DOHH2 (cell line): ENCODE measurements at regions not wholly inside any gene's neighbourhood (a gene's known extent, or its start where the extent isn't known, plus 50 kb on each side); places are given as distances from the start of the nearest gene placed in this dataset.

Experiments used
- H3F3A ChIP-seq: fragments of 200-600 bp; sonication (generic), shearing (Covaris generic); 2 replicates; pipeline ENCODE4 v1.6.0; 2016; ENCODE audit warnings: antibody characterized with exemption, mild to moderate bottlenecking; ENCODE audit not compliant: control insufficient read depth, insufficient read depth
- H3K27ac ChIP-seq: fragments of 200-600 bp; sonication (generic); 2 replicates; pipeline ENCODE4 v1.5.1; 2014; ENCODE audit warnings: low read depth, mild to moderate bottlenecking, low read length, moderate library complexity
- H3K27me3 ChIP-seq: fragments of 200-600 bp; sonication (generic); 2 replicates; pipeline ENCODE4 v1.6.1; 2014; ENCODE audit warnings: mild to moderate bottlenecking, low read length, mixed read lengths; ENCODE audit not compliant: control insufficient read depth
- H3K36me3 ChIP-seq: fragments of 200-600 bp; sonication (generic); 2 replicates; pipeline ENCODE4 v1.6.1; 2014; ENCODE audit warnings: mild to moderate bottlenecking, low read length, moderate library complexity, mixed read lengths; ENCODE audit not compliant: control insufficient read depth
- H3K4me1 ChIP-seq: fragments of 200-600 bp; sonication (generic); 2 replicates; pipeline ENCODE4 v1.6.1; 2014; ENCODE audit warnings: mild to moderate bottlenecking, low read length, mixed read lengths; ENCODE audit not compliant: control insufficient read depth
- H3K4me2 ChIP-seq: fragments of 200-600 bp; sonication (generic); 2 replicates; pipeline ENCODE4 v1.6.0; 2014; ENCODE audit warnings: mild to moderate bottlenecking, low read length, moderate library complexity
- H3K4me3 ChIP-seq: fragments of 200-600 bp; sonication (generic); 2 replicates; pipeline ENCODE4 v1.5.1; 2014; ENCODE audit warnings: mild to moderate bottlenecking, low read length, mixed read lengths
- H3K79me2 ChIP-seq: fragments of 200-600 bp; sonication (generic); 2 replicates; pipeline ENCODE4 v1.6.1; 2014; ENCODE audit warnings: mild to moderate bottlenecking, low read length, mixed read lengths; ENCODE audit not compliant: control insufficient read depth
- H3K9me2 ChIP-seq: fragments of 200-600 bp; sonication (generic); replicated peaks from 2 replicates; pipeline ENCODE4 v1.6.1; 2014; ENCODE audit warnings: mild to moderate bottlenecking, low read length, mixed read lengths; ENCODE audit not compliant: control insufficient read depth
- H3K9me3 ChIP-seq: fragments of 200-600 bp; sonication (generic); 2 replicates; pipeline ENCODE4 v1.6.1; 2014; ENCODE audit warnings: antibody characterized with exemption, low read length, mixed read lengths; ENCODE audit not compliant: control insufficient read depth, insufficient read depth
- H4K20me1 ChIP-seq: fragments of 200-600 bp; sonication (generic); 2 replicates; pipeline ENCODE4 v1.6.0; 2014; ENCODE audit warnings: low read depth, mild to moderate bottlenecking, antibody characterized with exemption, low read length, moderate library complexity; ENCODE audit not compliant: control insufficient read depth, insufficient read depth
- EZH2phosphoT487 ChIP-seq: fragments of 200-600 bp; sonication (generic); IDR thresholded peaks from 2 replicates; pipeline ENCODE4 v1.6.1; 2017; ENCODE audit warnings: borderline replicate concordance, mild to moderate bottlenecking, antibody characterized with exemption, low read length, moderate library complexity, mixed read lengths
- TF ChIP-seq, protein P1 (sequence below): fragments of 200-600 bp; sonication (generic); IDR thresholded peaks from one replicate; pipeline ENCODE4 v1.5.1; 2014; ENCODE audit warnings: antibody characterized with exemption, mild to moderate bottlenecking, low read depth, low read length; ENCODE audit not compliant: poor library complexity, severe bottlenecking

- TF ChIP-seq, protein P1, sequence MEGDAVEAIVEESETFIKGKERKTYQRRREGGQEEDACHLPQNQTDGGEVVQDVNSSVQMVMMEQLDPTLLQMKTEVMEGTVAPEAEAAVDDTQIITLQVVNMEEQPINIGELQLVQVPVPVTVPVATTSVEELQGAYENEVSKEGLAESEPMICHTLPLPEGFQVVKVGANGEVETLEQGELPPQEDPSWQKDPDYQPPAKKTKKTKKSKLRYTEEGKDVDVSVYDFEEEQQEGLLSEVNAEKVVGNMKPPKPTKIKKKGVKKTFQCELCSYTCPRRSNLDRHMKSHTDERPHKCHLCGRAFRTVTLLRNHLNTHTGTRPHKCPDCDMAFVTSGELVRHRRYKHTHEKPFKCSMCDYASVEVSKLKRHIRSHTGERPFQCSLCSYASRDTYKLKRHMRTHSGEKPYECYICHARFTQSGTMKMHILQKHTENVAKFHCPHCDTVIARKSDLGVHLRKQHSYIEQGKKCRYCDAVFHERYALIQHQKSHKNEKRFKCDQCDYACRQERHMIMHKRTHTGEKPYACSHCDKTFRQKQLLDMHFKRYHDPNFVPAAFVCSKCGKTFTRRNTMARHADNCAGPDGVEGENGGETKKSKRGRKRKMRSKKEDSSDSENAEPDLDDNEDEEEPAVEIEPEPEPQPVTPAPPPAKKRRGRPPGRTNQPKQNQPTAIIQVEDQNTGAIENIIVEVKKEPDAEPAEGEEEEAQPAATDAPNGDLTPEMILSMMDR = no peak
- TF ChIP-seq EZH2phosphoT487 = no peak
- Histone ChIP-seq H3K4me1 (no peaks in the 10 kb centered on the region), H3F3A (no peaks in the 10 kb centered on the region), H3K79me2 (no peaks in the 10 kb centered on the region), H3K36me3 (no peaks in the 10 kb centered on the region), H3K9me2 (no peaks in the 10 kb centered on the region), H4K20me1 (no peaks in the 10 kb centered on the region), H3K27ac (no peak overlapping the region), H3K4me3 (no peak overlapping the region), H3K27me3 (no peaks in the 10 kb centered on the region), H3K4me2 (no peak overlapping the region), H3K9me3 (peaks cover 31% of the 10 kb centered on the region)
Measured at GRCh38 chr12:94020335-94020734, 128.0 kb upstream of the PLXNC1 start.

- Histone ChIP-seq H3K27me3 (no peaks in the 10 kb centered on the region; the same call in 1 of the 2 replicates), H3K9me3 (peaks cover 9% of the 10 kb centered on the region), H3K9me2 (no peaks in the 10 kb centered on the region), H3K4me1 (no peaks in the 10 kb centered on the region), H3K79me2 (no peaks in the 10 kb centered on the region), H3K36me3 (no peaks in the 10 kb centered on the region), H3K27ac (no peak overlapping the region), H3K4me3 (no peak overlapping the region), H4K20me1 (no peaks in the 10 kb centered on the region), H3K4me2 (no peak overlapping the region), H3F3A (no peaks in the 10 kb centered on the region)
- TF ChIP-seq, protein P1 = no peak
- no peak for TF ChIP-seq EZH2phosphoT487
Measured at GRCh38 chr12:94023879-94024278, 124.5 kb upstream of the PLXNC1 start.

GRCh38 chr12:94025068-94025467 lies 123.3 kb upstream of the PLXNC1 start:
- no peaks in the 10 kb centered on the region for H3F3A ChIP-seq
- H3K9me2 ChIP-seq = no peaks in the 10 kb centered on the region
- no peaks in the 10 kb centered on the region; the same call in 1 of the 2 replicates for H3K27me3 ChIP-seq
- H3K27ac ChIP-seq = no peak overlapping the region
- no peak overlapping the region for H3K4me2 ChIP-seq
- H3K36me3 ChIP-seq = no peaks in the 10 kb centered on the region
- H3K79me2 ChIP-seq = no peaks in the 10 kb centered on the region
- no peak overlapping the region for H3K4me3 ChIP-seq
- H3K9me3 ChIP-seq = peaks cover 9% of the 10 kb centered on the region; the same call in 1 of the 2 replicates
- no peaks in the 10 kb centered on the region for H3K4me1 ChIP-seq
- H4K20me1 ChIP-seq = no peaks in the 10 kb centered on the region
- TF ChIP-seq, protein P1 = no peak
- no peak for TF ChIP-seq EZH2phosphoT487

DNA sequence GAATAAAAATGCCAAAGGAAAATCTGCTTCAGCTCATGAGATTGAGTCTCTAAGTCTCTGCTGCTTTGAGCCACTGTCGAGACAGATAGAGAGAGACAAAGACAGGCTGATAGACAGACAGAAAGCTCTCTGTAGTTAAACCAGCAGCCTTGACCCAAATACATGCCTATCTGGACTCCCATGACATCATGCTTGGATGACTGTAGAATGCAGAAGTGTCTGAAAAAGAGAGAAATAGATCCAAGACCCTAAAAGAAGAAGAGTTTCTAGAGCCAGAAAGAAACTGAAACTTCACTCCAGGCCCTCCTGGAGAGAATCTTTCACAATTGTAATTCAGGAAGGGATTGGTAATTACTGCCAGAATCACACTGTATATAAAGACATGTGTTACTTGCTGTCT lies 122.6 kb upstream of the PLXNC1 start:
- Histone ChIP-seq H3K4me1 (no peaks in the 10 kb centered on the region), H3K27me3 (no peaks in the 10 kb centered on the region; the same call in 1 of the 2 replicates), H4K20me1 (no peaks in the 10 kb centered on the region), H3K9me3 (peaks cover 9% of the 10 kb centered on the region; the same call in 1 of the 2 replicates), H3K9me2 (no peaks in the 10 kb centered on the region), H3K79me2 (no peaks in the 10 kb centered on the region), H3K36me3 (no peaks in the 10 kb centered on the region), H3F3A (no peaks in the 10 kb centered on the region), H3K27ac (no peak overlapping the region), H3K4me3 (no peak overlapping the region), H3K4me2 (no peak overlapping the region)
- TF ChIP-seq, protein P1 = no peak
- no peak for TF ChIP-seq EZH2phosphoT487
